Tibial nerve (tissue), 4 donors: ENCODE measurements at regions not wholly inside any gene's neighbourhood (a gene's known extent, or its start where the extent isn't known, plus 50 kb on each side); places are given as distances from the start of the nearest gene placed in this dataset.

Source experiments
- DNase-seq, 2 donors: peaks; one replicate each; pipeline ENCODE4 v3.0.0-alpha.2; 2019; ENCODE audit warnings: low spot score in 2 of 2
- H3K27ac ChIP-seq, 4 donors: fragments of 200-600 bp; sonication (generic) in 3 of 4; one replicate each; pipeline ENCODE4 v1.5.1; 2017 to 2019; ENCODE audit warnings: mild to moderate bottlenecking in 1 of 4
- H3K27me3 ChIP-seq, 2 donors: fragments of 200-600 bp; sonication (generic) in 1 of 2; one replicate each; pipeline versions ENCODE4 v1.5.1 to v1.6.0; 2017 to 2019
- H3K36me3 ChIP-seq, 3 donors: fragments of 200-600 bp; sonication (generic); one replicate each; pipeline ENCODE4 v1.5.1; 2018 to 2019
- H3K4me1 ChIP-seq, 4 donors: fragments of 200-600 bp; sonication (generic) in 3 of 4; one replicate each; pipeline ENCODE4 v1.5.1; 2017 to 2019
- H3K4me3 ChIP-seq, 4 donors: fragments of 200-600 bp; sonication (generic) in 3 of 4; one replicate each; pipeline ENCODE4 v1.5.1; 2017 to 2019; ENCODE audit warnings: mild to moderate bottlenecking in 1 of 4, moderate library complexity in 1 of 4
- H3K9me3 ChIP-seq, 4 donors: fragments of 200-600 bp; sonication (generic) in 3 of 4; one replicate each; pipeline ENCODE4 v1.5.1; 2017 to 2019
- CTCF ChIP-seq, 5 experiments: fragments of 200-600 bp in 3 of 5; fragments of 450-650 bp in 2 of 5; sonication (generic) in 3 of 5; IDR thresholded peaks; one replicate each; pipeline ENCODE4 v1.5.1; 2016 to 2019; ENCODE audit warnings: antibody characterized with exemption in 5 of 5, mild to moderate bottlenecking in 3 of 5, moderate library complexity in 2 of 5
- EP300 ChIP-seq, 2 donors: sonication (generic); formaldehyde crosslinking; IDR thresholded peaks; one replicate each; pipeline ENCODE4 v1.6.1; 2017; ENCODE audit warnings: antibody characterized with exemption in 2 of 2, mild to moderate bottlenecking in 1 of 2
- POLR2A ChIP-seq, 2 donors: fragments of 450-650 bp; IDR thresholded peaks; one replicate each; pipeline ENCODE4 v1.6.1; 2017; ENCODE audit warnings: antibody characterized with exemption in 2 of 2, mild to moderate bottlenecking in 2 of 2, moderate library complexity in 2 of 2
- WGBS, 2 donors: methylation state at CpG; one replicate each; pipeline ENCODE4 v1.1.5; 2018; 5-methylcytosine and 5-hydroxymethylcytosine counted together

- Histone ChIP-seq H3K4me1 (no peaks in the 10 kb centered on the region), H3K4me3 (no peak overlapping the region), H3K36me3 (no peaks in the 10 kb centered on the region), H3K27ac (no peak overlapping the region), H3K9me3 (peaks cover 0 to 8% (median 0%) of the 10 kb centered on the region in 4 donors), H3K27me3 (no peaks in the 10 kb centered on the region)
- no peak for DNase-seq
- 64 to 76% methylated on average over 3 of the region's 3 CpGs for WGBS, 2 donors
- no peak for TF ChIP-seq EP300 (IDR thresholded peaks at IDR 0.05)
- no peak for TF ChIP-seq POLR2A (IDR thresholded peaks at IDR 0.05)
- no peak for TF ChIP-seq CTCF (IDR thresholded peaks at IDR 0.05)
Observed at GRCh38 chr1:222216255-222216754, 331.6 kb downstream of the HHIPL2 start.

- no peaks in the 10 kb centered on the region for H3K4me1 ChIP-seq
- no peak overlapping the region for H3K4me3 ChIP-seq
- H3K9me3 ChIP-seq = no peaks in the 10 kb centered on the region
- WGBS, 2 donors = 87 to 89% methylated on average over 2 of the region's 2 CpGs
- no peak for TF ChIP-seq POLR2A (IDR thresholded peaks at IDR 0.05)
- no peak for TF ChIP-seq EP300 (IDR thresholded peaks at IDR 0.05)
- no peak for TF ChIP-seq CTCF (IDR thresholded peaks at IDR 0.05)
- DNase-seq = no peak
- no peak overlapping the region for H3K27ac ChIP-seq
- no peaks in the 10 kb centered on the region for H3K27me3 ChIP-seq
- H3K36me3 ChIP-seq = no peaks in the 10 kb centered on the region
Observed at GRCh38 chr1:222210776-222211175, 337.1 kb downstream of the HHIPL2 start.

- H3K27ac ChIP-seq = no peak overlapping the region
- WGBS, 2 donors = 94 to 98% methylated on average over 3 of the region's 3 CpGs
Observed at GRCh38 chr1:222204475-222204874, 343.4 kb downstream of the HHIPL2 start.

GRCh38 chr1:222202831-222203230 lies 345.1 kb downstream of the HHIPL2 start:
- WGBS, 2 donors = 88 to 98% methylated on average over 2 of the region's 2 CpGs
- DNase-seq = no peak
- Histone ChIP-seq H3K36me3 (no peaks in the 10 kb centered on the region), H3K27me3 (no peaks in the 10 kb centered on the region), H3K27ac (no peak overlapping the region), H3K4me1 (no peaks in the 10 kb centered on the region), H3K4me3 (no peak overlapping the region), H3K9me3 (no peaks in the 10 kb centered on the region)
- TF ChIP-seq CTCF (IDR thresholded peaks at IDR 0.05) = no peak
- TF ChIP-seq EP300 (IDR thresholded peaks at IDR 0.05) = no peak
- no peak for TF ChIP-seq POLR2A (IDR thresholded peaks at IDR 0.05)

More at GRCh38 chr1:222204475-222204874, 343.4 kb downstream of the HHIPL2 start:
- no peak for TF ChIP-seq CTCF (IDR thresholded peaks at IDR 0.05)
- no peak for TF ChIP-seq EP300 (IDR thresholded peaks at IDR 0.05)
- TF ChIP-seq POLR2A (IDR thresholded peaks at IDR 0.05) = no peak
- H3K9me3 ChIP-seq = no peaks in the 10 kb centered on the region
- no peaks in the 10 kb centered on the region for H3K4me1 ChIP-seq
- no peaks in the 10 kb centered on the region for H3K27me3 ChIP-seq
- no peak overlapping the region for H3K4me3 ChIP-seq
- no peaks in the 10 kb centered on the region for H3K36me3 ChIP-seq
- DNase-seq = no peak

GRCh38 chr1:222196736-222197135 lies 351.2 kb downstream of the HHIPL2 start:
- Histone ChIP-seq H3K9me3 (no peaks in the 10 kb centered on the region), H3K4me1 (no peaks in the 10 kb centered on the region), H3K27ac (no peak overlapping the region), H3K4me3 (no peak overlapping the region), H3K36me3 (no peaks in the 10 kb centered on the region), H3K27me3 (no peaks in the 10 kb centered on the region)
- no peak for DNase-seq
- TF ChIP-seq CTCF (IDR thresholded peaks at IDR 0.05) (no peak), POLR2A (IDR thresholded peaks at IDR 0.05) (no peak), EP300 (IDR thresholded peaks at IDR 0.05) (no peak)
- whole genome bisulfite sequencing, 2 donors = 80 to 81% methylated on average over 4 of the region's 4 CpGs
